GM21786 (cell line): ENCODE measurements at regions not wholly inside any gene's neighbourhood (a gene's known extent, or its start where the extent isn't known, plus 50 kb on each side); places are given as distances from the start of the nearest gene placed in this dataset.

Source experiments
- ATAC-seq: cut with Tn5 transposase; IDR thresholded peaks from one replicate; pipeline ENCODE4 v1.9.1; 2021; ENCODE audit not compliant: unreplicated experiment

DNA sequence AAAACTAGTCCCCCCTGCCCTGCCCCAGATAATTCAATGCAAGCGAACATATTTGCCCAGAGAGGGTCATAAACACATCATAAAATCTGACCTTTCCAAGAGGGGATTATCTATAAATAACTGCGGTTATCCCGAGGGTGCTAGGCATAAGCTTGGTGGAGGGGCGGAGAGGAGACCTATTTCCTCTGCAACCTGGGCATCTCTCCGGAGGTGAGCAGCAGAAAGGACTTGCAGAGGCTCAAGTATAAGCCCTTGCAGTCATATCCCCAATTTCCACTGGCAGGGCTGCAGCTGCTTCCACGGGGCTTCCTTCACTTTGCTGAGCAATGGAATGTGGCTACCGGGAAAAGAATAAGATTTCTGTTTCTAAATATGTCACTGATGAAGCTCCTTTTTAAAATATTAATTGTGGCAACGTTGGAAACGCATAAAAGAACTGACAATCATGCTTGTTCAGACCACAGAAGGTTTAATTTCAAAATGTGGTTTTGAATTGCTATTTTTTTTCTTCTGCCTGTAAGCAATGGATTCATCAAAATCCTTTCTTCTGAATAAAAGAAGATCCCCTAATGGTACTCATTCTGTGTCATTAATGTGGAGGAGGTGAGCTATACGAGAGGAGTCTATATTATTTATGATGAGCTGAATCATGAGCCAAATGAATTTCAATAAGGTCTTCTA is 268.9 kb upstream of the ATP2B1 start:
- ATAC-seq: no peak

DNA sequence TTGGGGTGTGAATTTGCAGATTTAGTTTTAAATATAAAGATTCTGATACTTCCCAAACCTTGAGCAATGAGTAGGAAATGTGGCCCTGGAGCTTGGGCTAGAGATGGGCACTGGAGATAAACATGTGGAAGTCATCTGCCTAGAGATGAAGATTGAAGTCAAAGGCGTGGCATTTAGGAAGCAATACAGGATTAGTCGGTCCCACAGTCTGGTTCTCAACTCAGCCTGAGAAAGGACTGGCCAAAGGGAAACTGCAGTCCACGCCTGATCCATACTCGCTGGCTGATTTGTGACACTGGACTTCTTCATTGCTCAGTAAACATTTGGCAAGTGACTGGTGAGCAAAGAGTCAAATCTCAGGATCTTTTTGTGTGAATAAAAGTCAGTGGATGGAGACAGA is 268.2 kb upstream of the ATP2B1 start:
- no peak for ATAC-seq

DNA sequence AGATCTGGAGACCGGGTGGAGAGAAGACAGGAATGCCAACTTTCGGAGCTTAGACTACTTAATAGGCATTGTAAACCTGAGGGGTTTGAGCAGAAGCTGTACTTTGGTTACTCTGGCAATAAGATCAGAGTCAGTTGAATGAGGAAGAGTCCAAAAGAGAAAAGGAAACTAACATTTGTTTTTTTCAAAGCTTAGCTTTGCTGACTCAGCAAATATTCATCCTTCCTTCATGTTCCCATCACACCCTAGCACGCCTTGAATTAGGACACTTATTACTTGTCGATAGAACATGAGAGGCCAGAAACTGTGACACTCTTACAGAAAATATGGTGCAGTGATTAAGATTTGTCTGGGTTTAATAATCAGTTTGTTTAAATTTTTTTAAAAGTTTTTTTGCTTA is 266.9 kb upstream of the ATP2B1 start:
- ATAC-seq: no peak

DNA sequence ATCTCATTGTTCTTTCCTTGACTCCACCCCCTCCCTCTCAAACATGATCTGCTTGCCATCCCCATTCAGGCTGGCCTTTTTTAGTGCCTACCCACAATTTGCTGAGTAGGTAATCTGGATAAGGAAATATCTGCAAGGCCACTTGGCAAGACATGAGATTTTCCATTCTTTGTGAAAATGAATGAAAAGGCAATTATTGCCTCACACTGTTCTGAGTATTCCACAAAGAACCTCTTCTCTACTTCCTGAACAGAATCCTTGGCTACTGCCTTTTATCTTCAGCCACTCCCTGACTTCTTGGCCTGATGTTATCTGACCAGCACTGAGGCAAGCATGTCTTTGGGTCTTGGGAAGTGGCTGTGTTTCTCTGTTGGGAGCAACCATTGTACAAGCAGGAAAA is 263.2 kb upstream of the ATP2B1 start:
- no peak for ATAC-seq

DNA sequence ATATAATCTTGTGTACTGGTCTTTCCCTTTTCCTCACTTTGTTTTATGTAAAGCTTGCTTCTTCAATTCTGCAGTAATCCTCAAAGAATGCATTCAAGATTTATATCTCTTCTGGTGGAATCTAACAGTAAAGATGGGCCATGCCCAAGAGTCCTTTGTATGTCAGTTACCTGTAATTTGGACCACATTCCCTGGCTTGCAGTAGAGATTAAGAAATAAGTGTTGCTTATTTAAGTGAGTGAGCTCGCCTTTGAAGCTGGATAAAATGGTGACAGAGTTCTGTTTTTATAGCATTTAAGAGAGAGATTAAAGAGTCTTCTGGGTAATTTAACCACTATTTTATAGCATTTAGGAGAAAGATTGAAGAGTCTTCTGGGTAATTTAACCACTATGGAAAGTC is 262.1 kb upstream of the ATP2B1 start:
- no peak for ATAC-seq

DNA sequence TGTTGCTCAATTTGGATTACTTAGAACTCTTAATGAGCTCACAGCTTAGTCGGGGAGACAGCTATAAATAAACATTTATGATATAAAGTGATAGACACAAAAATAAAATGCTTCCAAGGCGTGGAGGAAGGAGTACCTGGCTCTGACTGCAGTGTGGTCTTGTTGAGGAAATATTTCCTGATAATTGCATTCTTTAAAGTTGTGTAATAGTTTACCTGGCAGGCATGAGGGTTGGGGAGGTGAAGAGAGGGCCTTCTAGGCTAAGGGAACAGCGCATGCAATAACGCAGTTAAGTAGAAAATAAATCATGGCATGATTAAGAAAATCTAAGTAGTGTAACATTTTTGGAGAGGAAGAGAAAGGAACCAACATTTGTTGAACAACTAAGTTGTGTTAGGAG is 260.5 kb upstream of the ATP2B1 start:
- ATAC-seq: no peak

DNA sequence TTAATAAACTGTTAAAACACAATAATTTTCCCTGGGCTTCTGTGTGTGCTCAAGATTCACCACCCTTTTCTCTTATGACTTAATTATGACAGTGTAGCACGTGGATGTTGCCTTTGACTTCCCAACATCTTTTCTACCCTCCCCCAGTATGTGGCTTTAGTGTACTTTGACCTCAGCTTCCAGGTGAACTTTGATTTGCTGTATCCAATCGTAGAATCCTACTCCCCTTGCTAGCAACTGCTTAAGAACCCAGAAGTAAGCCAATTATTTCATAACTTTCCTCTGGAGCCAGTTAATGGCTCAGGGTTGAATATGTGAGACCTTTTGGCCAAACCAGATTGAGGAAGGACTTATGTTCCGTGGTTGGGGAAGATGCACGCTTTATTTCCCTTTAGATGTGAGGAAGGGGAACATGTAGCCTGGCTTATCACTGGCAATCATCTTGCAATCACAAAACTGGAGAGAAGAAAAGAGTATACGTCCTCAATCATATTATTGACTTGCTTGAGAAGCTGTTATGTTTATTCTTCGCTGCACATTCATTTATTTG is 259.6 kb upstream of the ATP2B1 start:
- ATAC-seq: no peak

DNA sequence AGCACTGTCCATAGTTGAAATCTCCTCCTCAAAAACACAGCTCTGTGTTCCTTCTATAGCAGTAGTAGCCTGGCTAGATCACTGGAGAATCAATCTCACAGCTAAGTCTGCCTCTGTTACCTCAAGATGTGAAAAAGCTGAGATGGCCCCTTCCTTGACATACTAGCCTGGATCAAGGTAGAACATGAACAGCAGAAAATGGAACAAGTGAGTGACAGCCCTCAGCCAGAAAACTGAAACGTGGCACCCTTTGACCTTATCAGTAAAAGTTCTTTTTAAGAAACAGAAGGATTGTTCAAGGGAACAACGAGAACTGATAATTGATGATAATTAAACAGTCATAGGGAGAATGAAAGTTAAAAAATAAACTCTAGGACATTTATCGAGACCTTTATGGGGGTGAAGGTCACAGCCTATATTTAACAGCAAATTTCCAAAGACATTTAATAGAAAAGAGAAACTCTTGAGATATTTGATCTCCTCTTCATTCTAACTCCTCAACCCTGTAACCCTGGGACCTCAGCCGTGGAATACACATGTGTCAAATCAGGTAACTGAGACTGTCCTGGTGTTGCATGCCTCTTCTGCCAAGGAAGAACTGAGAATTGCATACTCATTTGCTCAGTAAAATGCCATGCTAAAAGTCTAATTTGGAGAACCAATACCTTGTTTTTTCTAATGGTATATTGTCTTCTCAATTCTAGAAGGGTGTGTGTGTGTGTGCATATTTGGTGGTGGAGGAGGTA is 258.0 kb upstream of the ATP2B1 start:
- ATAC-seq: no peak

DNA sequence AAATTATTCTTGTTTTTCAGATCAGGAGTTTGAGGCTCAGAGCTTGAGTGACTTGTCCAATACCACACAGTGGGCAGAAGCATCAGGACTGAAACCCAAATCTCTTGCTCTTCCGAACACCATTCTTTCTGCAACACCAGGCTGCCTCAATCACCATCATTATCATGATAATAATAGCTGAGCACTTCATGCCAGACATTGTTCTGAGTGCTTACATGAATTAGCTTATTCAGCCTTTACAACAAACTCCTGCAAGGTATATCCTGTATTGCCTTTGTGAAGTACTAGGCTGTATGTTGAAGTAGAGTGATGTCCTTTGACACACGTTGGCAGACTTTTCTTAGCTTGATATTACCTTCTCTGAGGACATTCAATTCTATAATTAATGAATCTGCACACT is 257.4 kb upstream of the ATP2B1 start:
- no peak for ATAC-seq

DNA sequence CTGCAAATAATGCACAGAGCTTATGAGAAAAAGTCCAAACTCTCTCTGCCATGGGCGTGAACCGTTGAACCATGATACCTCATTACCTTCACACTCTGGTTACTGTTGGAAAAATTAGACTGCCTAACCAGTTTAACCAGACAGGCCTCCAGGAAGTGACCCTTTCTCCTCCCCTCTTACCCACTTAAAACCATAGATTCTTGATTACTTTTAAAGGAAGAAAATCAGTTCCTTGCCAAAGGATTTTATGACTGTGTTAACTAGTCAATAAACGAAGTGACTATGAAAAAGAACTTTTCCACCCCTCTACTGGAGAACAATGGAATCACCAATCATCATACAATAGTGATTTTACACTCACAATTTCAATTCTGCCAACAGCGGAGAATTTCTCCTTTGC is 254.0 kb upstream of the ATP2B1 start:
- no peak for ATAC-seq

DNA sequence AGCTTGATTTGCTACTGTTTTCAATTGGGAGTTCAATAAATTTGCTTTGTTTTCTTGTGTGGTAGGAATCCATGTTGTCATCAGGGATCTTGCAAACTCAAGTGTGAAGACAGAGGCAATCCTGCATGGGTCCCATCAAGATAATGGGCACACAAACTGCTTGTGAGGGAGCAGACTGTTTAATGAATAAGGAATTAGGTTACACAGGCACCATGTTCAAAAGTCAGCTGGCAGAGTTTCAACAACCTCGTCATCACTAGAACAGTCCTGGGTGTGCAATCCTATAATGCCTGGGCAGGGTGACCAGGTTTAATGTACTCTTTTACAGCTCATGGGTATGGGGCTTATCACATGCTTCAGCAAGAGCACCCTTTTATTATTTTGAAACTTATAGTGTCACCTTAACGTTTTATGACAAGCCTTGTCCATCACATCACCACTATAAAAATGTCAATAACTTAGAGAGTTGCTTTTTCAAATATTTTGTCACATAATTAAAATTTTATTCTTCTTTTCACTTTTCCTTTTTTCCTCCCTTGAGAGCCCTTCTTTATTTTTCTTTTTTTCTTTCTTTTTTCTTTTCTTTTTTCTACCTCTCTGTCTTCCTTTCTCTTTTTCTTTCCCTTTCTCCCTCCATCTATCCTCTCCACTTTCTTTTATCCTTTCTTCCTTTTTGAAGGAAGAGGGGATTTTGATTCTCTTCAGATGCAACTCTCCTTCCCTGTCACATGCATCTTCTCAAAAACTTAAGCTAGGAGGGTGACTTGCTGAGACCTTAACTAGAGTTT is 252.2 kb upstream of the ATP2B1 start:
- peak; percentile 26 for ATAC-seq

DNA sequence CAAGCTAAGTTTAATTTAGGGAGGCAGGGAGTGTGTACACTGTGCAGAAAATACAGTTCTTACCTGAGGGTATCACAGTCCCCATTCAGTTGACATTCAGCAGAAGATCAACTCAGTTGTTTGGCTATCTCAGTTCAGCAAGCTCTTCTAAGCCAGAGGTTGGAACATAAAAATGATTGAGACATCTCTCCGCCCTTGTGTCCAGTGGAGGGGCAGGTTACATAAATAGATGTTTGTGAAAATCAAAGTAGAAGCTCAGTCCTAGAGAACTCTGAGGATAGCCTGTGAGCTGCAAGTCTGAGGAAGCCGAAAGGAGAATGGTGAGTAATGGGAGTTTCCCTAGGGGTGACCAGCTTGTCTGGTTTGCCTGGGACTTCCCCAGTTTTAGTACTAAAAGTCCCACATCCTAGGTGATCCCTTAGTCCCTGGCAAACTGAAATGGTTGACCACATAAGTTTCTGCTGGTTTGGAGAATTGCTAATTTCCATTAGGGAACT is 251.4 kb upstream of the ATP2B1 start:
- peak; percentile 97 for ATAC-seq

DNA sequence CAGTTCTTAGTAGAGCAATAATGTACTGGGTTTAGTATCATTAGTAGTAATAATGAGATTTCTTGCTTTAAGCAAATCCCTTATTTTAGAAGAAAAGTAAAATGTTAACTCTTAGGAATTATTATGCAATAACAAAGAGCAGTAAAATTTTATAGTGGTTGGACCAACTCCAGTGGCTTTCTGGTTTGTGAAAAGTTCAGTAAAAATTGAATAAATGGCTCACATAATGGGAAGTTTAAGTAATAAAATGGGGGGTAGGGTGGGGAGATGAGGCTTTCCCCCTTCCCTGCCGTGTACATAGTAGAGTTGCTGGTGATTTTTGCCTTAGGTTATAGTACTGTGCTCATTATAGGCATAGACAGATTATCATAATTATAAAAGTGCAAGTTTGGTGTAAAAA is 250.5 kb upstream of the ATP2B1 start:
- no peak for ATAC-seq

DNA sequence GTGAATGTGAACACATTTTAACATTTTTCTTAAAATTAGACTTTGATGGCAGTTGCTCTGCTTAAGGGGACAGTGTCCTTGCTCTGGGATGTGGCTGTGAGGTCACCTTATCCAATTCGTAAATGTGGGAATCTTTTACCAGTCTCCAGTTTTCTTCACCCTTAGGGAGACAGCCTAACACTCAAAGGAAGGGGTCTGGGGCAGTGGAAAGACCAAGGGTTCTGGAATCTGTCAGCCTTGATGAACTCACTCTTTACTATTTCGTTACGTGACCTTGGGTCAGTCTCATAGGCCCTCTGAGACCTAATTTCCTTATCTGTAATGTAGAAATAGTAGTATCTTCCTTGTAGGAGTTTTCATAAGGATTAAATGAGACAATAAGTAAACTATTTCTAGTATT is 245.6 kb upstream of the ATP2B1 start:
- ATAC-seq: no peak

DNA sequence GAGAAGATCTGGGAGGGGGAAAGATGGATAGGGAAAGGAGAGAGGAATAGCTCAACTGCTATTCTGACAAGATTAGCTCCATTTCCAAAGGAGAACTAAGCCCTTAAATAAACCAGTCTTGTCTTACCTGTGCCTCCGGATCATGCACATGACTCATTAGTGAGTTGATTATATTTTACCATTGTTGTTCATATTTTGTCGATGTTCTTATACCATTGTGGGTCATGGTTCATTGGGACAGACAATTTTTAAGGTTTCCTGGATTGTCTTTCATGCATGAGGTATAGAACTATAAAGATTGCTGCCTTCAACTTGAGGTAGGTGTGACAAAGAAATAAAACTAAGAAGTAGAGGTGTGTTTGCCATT is 243.0 kb upstream of the ATP2B1 start:
- no peak for ATAC-seq

DNA sequence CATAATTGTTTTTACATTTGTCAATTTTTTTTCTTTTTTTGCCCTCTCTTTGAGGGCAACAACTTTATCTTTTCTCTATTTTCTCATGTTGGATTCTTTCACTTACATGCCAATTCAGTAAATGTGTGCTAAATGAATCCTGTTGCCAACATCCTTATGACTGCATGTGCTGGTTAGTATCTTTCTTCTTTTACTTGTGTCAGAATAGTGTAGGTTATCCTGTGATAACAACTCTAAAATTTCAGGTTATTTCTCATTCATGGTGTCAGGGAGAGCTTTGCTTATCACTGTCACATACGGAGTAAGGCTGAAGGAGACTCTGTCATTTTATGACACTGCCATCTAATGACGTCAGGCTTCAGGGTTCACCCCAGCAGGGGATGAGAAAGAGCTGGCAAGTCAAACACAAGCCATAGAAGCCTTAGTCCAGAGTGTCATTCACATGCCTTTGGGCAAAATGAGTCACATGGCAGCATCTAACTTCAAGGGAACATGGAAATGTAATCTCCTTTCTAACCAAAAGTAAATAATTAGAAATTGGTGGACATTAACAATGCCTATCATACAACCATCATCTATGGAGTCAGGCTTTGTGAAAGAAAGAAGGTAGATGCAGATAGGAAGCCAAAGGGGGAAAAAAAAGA is 242.5 kb upstream of the ATP2B1 start:
- ATAC-seq: no peak

DNA sequence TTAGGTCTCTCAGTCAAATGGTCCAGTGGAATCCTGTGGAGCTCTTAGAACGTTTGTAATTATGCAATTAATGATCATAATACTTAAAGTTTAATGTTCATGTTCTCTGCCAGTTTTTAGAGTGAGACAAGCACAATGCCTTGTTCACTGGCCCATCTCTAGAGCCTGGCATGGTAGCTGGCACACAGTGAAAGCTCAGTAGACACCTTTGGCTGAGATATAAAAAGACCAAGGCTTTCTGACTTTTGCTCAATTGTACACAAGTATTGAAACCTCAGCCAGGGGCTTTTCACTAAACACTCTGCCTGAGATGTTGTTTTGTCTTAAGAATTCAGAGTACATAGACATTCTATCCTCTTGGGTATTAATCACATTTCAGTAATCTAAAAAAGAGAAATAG is 241.8 kb upstream of the ATP2B1 start:
- peak; percentile 55 for ATAC-seq

DNA sequence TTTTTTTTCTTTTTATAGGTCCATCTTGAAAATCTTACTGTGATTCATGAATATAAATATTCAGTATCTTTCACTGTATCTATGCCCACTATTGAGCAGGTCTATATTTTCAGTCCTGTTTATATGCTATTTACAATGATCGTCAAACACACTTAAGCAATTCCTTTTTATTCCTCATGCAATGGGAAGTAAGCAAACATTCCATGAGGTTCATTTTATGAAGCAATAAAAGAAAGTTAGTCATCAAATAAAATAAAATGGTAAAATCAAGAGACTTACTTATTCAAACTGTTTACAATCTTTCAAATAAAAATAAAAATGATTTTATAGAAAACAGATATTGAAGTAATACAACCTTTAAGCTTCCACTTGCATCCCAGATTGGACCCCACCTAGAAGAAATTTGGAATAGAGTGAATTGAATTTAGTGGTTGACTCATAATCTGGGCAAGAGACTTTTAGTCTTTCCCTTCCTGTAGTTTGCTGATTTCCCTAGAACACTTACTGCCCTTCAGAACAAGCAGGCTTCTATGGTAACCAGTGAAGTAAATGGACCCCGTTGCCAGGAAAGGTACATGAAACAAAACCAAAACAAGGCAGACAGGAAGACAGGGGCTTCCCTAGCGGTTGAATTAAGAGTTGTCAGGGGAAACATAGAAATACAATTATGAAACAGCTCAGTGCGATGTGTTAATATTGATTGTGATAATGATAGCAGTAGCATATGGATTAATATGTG is 241.0 kb upstream of the ATP2B1 start:
- peak; percentile 88 for ATAC-seq

DNA sequence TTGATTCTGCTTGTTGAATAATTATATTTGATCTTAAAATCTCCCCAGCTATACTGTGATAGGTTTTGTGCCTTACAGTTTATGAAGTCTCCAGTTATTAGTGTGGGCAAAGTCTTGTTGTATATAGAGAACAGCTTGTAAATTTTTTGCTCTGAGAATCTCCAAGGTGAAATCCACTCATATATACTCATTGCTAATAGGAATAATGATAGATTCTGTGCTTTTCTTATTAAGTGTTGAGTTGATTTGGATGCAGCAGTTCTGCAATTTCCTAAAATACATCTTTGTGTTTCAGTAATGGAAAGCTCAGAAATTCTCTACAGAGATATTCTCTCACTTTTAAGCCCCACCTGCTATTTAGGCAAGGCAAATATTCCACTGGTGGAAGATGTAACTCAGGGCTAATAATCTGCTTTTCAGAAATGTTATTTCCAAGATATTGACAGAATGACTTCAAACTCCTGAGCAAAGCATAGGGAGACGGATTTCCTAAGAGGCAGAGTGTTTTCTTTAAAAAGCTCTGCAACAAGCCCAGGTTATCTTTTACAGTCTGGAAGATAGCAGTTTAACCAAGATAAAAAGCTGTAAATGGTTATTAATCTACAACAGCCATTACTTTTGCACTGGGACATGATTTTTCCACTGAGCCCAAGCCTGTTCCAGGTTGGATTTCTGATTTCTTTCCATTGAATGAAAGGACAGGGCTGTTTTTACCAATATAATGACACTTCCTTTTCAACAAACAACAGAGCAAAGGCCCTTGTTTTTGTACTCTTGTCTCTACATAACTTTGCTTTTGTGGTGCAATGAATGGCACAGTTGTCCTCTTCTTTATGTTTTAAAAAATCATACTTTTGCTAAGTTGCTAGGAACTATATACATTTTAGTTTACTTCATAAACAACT is 239.9 kb upstream of the ATP2B1 start:
- no peak for ATAC-seq
